ENCODE measurements at regions not wholly inside any gene's neighbourhood (a gene's known extent, or its start where the extent isn't known, plus 50 kb on each side); places are given as distances from the start of the nearest gene placed in this dataset.

DNA sequence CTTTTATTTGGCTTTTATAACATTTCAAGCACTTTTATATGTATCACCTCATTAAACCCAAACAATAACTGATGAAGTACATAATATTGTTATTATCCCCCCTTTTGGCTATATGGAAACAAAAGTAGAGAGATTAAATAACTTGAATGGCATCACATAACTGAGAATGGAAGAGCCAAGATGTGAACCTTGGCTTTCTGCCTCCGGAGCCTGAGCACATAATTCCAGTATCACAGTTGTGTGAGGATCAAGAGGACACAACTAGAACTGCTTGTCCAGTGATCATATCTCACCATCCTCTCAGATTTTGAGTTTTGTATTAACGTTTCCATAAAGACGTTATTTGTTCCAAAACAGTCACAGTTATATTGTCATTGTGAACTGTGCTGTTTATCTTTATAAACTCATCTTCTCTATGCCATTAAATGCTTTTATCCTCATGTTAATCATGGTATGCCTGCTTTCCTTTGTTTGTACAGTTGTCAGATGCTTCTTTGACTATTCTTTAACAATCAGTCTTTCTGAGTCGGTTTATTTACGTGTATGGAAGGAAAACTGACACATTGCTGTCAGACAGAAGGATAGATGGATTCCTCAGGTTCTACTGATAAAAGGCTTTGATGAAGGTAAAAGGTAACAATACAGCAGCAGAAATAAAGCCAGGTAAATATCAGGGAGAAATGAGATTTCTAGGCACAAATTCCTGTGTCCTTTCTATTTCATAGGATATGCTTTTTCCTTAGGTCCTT is 92.0 kb upstream of the FAM13C start:
- TF ChIP-seq SUZ12 (IDR thresholded peaks at IDR 0.05; ENCODE audit: extremely low read depth, insufficient read depth, insufficient read length) (no peak), YY1 (IDR thresholded peaks at IDR 0.05; ENCODE audit: insufficient read depth, insufficient read length) (no peak), ZNF274 (IDR thresholded peaks at IDR 0.05; ENCODE audit: low read depth, low read length) (no peak)
